ENCODE measurements at regions not wholly inside any gene's neighbourhood (a gene's known extent, or its start where the extent isn't known, plus 50 kb on each side); places are given as distances from the start of the nearest gene placed in this dataset.
"Not testable (repeated sequence)": the region's sequence is repeated elsewhere in the genome, so short reads cannot be mapped to it uniquely, and the experiment has no call there.

GRCh38 chr12:59056966-59057365, 136.7 kb upstream of the LRIG3 start:
- DNase-seq, result no peak
- H3K27me3 ChIP-seq, result no peaks in the 10 kb centered on the region
- no peaks in the 10 kb centered on the region for H3K9me3 ChIP-seq
- H3K36me3 ChIP-seq, result no peaks in the 10 kb centered on the region
- H3K4me3 ChIP-seq (ENCODE audit: low read depth, low read length), result no peak overlapping the region
- no peak for TF ChIP-seq CTCF (IDR thresholded peaks at IDR 0.05; ENCODE audit: low read depth, low read length)
- no peaks in the 10 kb centered on the region for H3K4me1 ChIP-seq

GRCh38 chr12:59055204-59055860, 135.0 kb upstream of the LRIG3 start:
- Histone ChIP-seq H3K27me3 (no peaks in the 10 kb centered on the region), H3K4me1 (no peaks in the 10 kb centered on the region), H3K4me3 (ENCODE audit: low read depth, low read length) (no peak overlapping the region), H3K36me3 (no peaks in the 10 kb centered on the region), H3K9me3 (no peaks in the 10 kb centered on the region)
- no peak for DNase-seq
- TF ChIP-seq CTCF (IDR thresholded peaks at IDR 0.05; ENCODE audit: low read depth, low read length), result no peak

GRCh38 chr12:59053266-59053899, 133.1 kb upstream of the LRIG3 start:
- not testable (repeated sequence) for H3K36me3 ChIP-seq; H3K4me1 ChIP-seq; H3K4me3 ChIP-seq (ENCODE audit: low read depth, low read length); H3K9me3 ChIP-seq; H3K27me3 ChIP-seq; DNase-seq

- no peak overlapping the region for H3K4me3 ChIP-seq (ENCODE audit: low read depth, low read length)
- no peak for TF ChIP-seq CTCF (IDR thresholded peaks at IDR 0.05; ENCODE audit: low read depth, low read length)
- no peaks in the 10 kb centered on the region for H3K4me1 ChIP-seq
- H3K36me3 ChIP-seq, result no peaks in the 10 kb centered on the region
- no peak for DNase-seq
- no peaks in the 10 kb centered on the region for H3K9me3 ChIP-seq
- no peaks in the 10 kb centered on the region for H3K27me3 ChIP-seq
Observed at GRCh38 chr12:59046763-59047534, 126.6 kb upstream of the LRIG3 start.

GRCh38 chr12:59044791-59045190, 124.5 kb upstream of the LRIG3 start:
- no peak for TF ChIP-seq CTCF (IDR thresholded peaks at IDR 0.05; ENCODE audit: low read depth, low read length)
- Histone ChIP-seq H3K36me3 (no peaks in the 10 kb centered on the region), H3K9me3 (no peaks in the 10 kb centered on the region), H3K4me3 (ENCODE audit: low read depth, low read length) (no peak overlapping the region), H3K27me3 (no peaks in the 10 kb centered on the region), H3K4me1 (no peaks in the 10 kb centered on the region)
- no peak for DNase-seq

- no peaks in the 10 kb centered on the region for H3K36me3 ChIP-seq
- no peaks in the 10 kb centered on the region for H3K9me3 ChIP-seq
- no peak overlapping the region for H3K4me3 ChIP-seq (ENCODE audit: low read depth, low read length)
- TF ChIP-seq CTCF (IDR thresholded peaks at IDR 0.05; ENCODE audit: low read depth, low read length), result no peak
- no peak for DNase-seq
- H3K4me1 ChIP-seq, result no peaks in the 10 kb centered on the region
- no peaks in the 10 kb centered on the region for H3K27me3 ChIP-seq
Observed at GRCh38 chr12:59041241-59042121, 121.2 kb upstream of the LRIG3 start.

Measured in BE2C (cell line).